Activated CD8-positive, alpha-beta memory T cell treated with anti-CD3 and anti-CD28 coated beads, Interleukin-2, amount 50 U/mL, for 24 hours (primary cell): ENCODE measurements at regions not wholly inside any gene's neighbourhood (a gene's known extent, or its start where the extent isn't known, plus 50 kb on each side); places are given as distances from the start of the nearest gene placed in this dataset.

ENCODE experiments used
- DNase-seq: peaks from one replicate; pipeline ENCODE4 v3.0.0-alpha.2; 2020; ENCODE audit errors: extremely low read depth

GRCh38 chr17:79521225-79521624, 89.6 kb downstream of the RBFOX3 start:
- DNase-seq: no peak

DNA sequence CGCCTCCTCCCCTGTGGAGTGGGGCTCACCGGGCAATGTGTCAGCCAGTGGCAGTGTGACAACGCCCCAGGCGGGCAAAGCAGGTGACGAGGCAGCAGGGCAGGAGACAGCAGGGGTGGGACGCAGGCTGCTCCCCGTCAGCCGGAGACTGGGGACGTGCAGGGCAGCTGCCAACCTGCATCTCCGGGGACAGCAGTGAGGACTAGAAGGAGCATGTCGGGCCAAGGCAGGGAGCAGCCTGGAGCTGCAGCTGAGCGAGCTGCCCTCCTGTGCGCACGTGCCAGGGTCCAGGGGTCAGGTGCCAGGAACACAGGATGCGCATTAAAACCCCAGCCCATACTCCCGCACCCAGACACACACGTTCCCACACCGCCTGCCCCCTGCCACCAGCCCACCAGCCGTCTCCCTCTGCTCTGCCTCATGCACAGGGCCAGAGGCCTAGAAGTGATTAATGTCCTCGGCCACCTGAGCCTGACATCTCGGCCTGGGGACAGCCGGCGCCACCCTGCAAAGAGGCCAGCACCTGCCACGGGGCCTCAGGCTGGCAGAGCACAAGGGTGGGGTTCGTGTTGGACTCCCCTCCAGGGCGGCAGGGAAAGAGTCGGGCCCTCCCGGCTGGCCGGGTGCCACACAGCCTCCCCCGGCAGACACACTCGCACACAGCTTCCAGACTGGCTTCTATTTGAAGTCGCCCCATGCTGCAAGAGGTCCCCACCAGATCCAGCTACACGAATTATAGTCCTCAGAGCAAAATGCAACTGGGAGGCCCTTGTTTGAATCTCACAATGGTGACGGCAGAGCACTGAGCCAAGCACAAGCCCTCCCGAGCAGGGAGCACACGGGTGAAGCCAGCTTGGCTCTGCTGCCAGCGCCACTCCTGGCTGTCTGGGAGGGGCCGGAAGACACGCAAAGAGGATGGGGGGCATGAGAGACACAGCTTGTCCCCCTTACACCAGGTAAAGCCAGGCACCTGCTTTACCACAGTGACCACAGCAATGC, 90.4 kb downstream of the RBFOX3 start:
- no peak for DNase-seq

DNA sequence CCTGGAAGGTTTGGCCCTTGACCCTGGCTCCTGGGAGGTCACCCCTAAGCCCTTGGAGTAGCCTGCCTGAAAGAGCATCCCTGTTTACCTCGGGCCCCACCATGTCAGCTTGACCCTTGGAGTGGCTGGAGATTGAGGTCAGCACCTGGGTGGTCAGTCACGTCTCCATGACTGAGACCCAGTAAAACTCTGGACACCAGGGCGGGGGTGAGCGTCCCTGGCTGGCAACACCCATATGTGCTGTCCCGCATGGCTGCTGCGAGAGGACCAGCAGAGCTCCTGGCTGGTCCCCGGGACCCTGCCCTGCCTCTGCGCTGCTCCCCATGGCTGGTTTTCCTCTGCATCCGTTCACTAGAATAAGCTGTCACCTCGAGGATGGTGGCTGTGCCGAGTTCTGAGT, 91.2 kb downstream of the RBFOX3 start:
- DNase-seq: no peak

- no peak for DNase-seq
These were observed 92.0 kb downstream of the RBFOX3 start for GRCh38 chr17:79518585-79519523.

GRCh38 chr17:79517827-79518584, 92.8 kb downstream of the RBFOX3 start:
- DNase-seq: no peak

GRCh38 chr17:79515646-79516571, 94.9 kb downstream of the RBFOX3 start:
- no peak for DNase-seq

DNA sequence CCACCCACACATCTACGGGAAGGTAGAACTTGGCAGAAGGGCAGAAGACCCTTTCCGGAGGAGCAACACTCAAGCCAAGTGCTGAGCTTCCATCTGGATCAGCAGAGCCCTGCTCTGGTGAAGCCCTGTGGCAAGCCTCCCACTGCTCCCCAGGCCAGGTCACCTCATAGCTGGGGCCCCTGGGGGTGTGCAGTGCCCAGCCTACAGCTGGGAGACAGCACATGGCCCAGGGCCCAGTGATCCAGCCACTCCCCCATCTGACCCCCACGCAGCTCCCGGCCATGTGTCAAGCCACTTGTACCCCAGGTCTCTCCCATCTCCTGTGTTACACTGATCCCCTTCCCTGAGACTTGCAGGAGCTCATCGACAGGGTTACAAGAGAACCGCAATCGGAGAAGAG, 95.7 kb downstream of the RBFOX3 start:
- no peak for DNase-seq

DNA sequence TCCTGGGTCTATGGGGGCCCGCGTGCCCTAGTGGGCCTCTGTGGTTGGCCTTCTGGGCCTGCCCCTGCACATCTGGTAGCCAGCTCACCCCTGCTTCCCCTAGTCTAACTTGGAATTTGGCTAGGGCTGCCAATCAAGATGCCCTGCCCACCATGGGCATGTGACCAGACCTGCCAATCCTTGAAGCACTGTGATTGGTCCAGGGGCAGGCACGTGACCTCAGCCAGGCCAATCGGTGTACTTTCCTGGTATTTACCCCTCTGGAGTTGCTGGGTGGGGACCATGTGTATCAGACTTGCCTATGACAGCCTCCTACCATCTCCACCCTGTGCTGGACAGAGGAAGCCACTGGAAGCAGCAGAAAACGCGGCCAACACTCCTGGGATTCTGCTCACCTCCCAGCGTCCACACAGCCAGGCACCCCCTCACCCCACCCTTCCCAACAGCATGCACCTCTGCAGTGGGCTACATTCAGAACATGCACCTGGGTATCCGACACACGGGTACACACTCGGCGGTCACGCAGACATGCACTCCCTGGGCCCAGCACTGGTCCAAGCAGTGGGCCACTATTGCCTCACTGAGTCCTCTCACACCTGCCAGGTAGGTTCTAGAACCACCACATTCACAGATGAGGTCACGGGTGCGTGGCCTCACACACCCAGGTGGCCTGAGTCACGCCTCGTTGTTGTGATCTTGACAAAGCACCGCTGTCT, 96.9 kb downstream of the RBFOX3 start:
- DNase-seq: no peak

DNA sequence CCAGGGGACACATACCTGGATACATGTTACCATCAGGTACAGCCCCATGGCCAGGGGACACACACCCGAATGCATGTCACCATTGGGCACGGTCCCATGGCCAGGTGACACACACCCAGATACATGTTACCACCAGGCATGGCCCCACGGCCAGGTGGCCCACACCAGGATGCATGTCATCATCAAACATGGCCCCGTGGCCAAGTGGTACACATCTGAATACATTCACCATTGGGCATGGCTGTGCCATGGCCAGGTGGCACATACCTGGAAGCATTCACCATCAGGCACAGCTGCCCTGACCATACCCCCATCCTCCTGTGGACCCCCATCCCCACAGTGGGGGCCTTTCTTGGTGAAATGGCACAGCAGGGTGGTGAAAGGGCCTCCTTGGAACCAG, 97.6 kb downstream of the RBFOX3 start:
- DNase-seq: no peak

- DNase-seq: no peak
These were observed 99.4 kb downstream of the RBFOX3 start for GRCh38 chr17:79511471-79511870.

DNA sequence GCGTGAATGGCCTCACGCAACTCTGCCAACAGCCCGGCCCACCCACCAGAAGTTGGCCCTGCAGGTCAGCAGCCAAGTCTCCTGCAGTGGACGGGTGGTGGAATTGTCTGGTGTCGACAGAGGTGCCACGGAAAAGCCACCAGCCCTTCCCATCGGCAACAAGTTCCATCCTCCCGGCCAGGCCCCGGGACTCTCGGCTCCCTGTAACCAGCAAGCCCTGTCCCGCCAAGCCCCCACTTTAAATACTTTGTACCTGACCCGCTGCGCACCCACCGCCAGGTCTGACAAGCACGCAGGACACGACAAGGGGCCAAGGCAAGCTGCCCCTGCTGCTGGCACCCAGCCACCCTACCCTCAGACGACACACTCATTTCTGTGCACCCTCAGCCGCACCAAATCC, 100.8 kb downstream of the RBFOX3 start:
- no peak for DNase-seq

- no peak for DNase-seq
These were observed 101.4 kb downstream of the RBFOX3 start for GRCh38 chr17:79509490-79509889.

DNA sequence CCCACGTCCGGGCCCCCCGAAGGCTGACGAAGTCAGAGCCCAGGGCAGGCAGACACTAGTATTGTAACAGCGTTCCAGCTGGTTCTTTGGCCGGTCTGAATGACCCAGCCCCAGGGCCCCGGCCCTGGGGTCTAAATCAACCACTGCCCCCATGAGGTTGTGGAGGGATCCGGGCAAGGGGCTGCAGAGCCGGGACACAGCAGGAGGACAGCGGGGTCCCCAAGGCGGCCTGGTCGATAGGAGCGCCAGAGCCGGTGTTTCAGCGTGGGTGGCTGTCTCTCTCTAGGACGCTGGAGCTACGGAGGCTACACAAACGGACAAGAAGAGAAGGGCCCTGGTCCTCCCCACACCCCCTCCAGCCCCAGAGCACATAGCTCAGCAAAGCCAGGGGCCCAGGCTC, 101.8 kb downstream of the RBFOX3 start:
- no peak for DNase-seq

DNA sequence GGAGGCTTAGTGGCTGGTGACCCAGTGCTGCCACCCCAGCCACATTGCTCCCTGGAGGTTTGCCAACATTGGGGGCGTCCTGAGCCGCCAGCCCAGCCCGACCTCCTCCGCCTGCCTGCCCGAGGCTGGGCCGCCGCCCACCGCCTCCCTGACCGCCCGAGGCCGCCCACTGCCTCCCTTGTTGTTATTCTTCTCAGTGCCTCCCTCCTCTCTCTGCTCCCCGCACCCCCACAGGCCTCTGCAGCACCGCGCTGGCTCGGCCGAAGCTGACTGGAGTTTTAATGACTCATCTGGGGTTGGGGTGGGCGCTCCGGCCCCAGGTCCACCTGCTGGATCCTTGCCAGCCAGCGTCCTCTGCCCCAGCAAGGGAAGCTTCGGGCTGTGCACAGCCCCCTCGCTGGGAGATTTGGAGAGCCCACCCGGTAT, 102.5 kb downstream of the RBFOX3 start:
- no peak for DNase-seq

DNA sequence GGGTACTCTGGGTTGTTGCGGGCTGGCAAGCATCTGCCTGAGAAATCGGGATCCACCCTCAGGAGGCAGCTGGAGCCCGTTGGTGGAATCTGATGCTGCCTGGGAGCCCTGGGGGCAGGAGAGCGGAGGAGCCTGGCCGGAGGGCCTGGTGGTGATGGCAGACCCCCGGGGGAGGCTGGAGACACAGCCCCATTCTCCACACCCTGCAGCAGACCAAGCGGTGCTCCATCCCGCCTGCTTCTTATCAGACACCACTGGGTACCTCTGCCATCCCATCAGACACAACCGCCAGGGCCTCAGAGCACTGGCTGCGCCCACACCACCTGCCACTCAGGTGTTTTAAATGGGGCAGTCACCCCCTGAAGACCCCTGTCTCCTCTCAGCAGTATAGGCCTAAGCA, 103.9 kb downstream of the RBFOX3 start:
- DNase-seq: no peak

- no peak for DNase-seq
These were observed 104.5 kb downstream of the RBFOX3 start for GRCh38 chr17:79506150-79506870.

- no peak for DNase-seq
These were observed 105.7 kb downstream of the RBFOX3 start for GRCh38 chr17:79505199-79505598.

GRCh38 chr17:79504181-79504605, 106.7 kb downstream of the RBFOX3 start:
- no peak for DNase-seq

- no peak for DNase-seq
These were observed 107.6 kb downstream of the RBFOX3 start for GRCh38 chr17:79503126-79503839.
